ENCODE measurements at regions not wholly inside any gene's neighbourhood (a gene's known extent, or its start where the extent isn't known, plus 50 kb on each side); places are given as distances from the start of the nearest gene placed in this dataset.

DNA sequence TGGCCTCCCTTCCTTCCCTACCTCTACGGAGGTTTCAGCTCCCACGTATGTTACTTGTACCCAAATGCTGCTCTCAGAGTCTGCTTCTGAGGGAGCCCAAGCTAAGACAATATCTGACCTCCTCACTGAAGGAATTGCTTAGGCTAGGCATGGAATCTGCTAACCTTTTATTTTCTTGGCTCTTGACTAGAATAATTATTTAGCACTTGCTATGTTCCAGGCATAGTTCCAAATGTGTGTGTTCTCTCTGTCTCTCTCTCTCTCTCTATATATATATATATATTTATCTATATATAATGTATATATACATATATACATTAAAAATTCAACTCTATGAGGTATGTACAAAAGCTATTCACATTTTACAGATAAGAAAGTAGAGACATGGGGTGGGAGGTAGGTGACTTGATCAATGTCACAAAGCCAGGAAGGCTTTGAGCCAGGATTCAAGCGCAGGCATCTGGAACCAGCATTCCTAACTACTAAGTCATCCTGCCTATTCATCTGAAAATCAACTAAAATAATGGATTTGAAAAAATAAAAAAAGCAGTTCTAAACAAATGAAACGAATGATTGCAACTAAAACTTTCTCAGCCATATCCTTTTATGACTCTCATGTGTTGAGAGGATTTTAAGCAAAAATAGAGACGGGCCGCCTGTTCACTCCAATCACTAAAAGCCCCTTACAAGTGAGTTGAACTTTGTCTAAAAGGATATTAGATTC lies 189.7 kb upstream of the JAG1 start:
- no peak for DNase-seq (ENCODE audit: low spot score)

DNA sequence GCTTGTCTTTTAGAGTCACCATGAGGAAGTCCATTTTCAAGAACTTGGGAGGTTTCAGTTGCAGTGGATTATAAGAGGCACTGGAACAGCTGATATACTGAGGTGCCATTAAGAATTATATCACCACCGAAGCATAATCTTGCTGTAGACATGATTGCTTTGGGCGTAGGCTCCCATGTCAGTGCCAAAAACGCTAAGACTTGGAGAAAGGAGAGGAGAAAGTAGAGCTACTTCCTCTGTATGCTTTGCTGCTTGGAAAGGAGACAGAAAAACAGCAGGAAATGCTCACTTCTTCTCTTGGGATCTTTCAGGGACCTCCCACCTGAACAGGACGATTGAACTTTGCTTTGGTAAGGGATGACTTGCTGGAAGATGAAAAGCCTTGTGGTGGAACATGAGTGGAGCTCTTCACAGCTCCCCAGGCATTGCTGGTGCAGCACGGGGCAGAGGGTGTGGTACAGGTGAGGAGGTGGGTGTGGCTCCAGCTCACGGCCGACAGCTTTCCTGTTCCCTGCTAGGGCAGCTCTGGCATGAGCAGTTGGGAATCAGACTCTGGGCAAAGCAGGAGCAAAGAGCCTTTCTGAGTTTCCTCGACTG lies 190.4 kb upstream of the JAG1 start:
- DNase-seq (ENCODE audit: low spot score), result no peak

DNA sequence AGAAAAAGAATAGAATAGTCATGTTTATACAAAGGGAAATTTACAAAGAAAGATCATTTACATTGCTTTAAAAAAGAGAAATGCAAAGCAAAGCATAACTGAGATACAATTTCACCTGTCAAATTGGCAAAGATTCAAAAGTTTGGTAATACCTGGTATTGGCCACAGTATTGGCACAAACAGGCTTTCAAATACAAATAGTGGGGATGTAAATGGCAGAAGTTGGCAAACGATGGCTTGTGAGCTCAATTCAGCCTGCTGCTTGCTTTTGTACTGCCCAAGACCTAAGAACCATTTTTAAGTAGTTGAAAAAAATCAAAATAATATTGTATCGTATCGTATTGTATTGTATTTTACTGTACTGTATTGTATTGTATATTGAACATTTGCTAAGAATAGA lies 194.5 kb upstream of the JAG1 start:
- DNase-seq (ENCODE audit: low spot score), result no peak

DNA sequence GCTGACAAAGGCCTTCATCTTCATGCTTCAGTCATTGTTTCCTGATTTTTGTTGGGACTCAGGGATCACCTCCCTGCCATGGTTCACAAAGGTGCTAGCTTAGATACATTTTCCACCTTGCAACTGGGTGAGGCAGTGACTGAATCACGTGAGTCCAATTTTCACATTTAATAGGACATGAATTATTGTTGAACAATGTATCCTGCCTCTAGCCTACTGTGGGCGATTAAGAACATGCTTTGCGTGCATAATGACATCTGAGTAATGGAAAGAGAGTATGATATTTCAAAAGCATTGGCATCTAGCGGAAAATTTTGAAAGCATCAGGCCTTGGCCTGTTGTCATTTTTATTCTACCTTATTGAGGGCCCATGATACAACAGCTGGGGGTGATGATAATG lies 199.2 kb upstream of the JAG1 start:
- no peak for DNase-seq (ENCODE audit: low spot score)

DNA sequence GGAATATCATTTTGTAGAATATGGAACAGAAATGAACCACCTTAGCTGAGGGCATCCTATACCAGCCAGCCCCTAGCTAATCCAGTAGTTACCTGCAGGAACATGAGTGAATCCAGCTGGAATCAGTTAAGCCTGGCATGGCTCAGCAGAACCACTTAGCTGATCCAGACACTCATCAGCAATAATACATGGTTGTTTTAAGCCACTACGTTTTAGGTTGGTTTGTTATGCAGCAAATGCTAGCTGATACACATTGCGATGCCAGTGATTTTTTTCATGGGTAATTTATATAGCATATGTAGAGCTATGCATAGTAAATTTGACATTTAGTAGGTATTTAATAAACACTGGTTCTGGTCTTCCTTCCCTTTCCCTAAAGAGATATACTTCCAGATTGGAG lies 201.9 kb upstream of the JAG1 start:
- DNase-seq (ENCODE audit: low spot score), result no peak

DNA sequence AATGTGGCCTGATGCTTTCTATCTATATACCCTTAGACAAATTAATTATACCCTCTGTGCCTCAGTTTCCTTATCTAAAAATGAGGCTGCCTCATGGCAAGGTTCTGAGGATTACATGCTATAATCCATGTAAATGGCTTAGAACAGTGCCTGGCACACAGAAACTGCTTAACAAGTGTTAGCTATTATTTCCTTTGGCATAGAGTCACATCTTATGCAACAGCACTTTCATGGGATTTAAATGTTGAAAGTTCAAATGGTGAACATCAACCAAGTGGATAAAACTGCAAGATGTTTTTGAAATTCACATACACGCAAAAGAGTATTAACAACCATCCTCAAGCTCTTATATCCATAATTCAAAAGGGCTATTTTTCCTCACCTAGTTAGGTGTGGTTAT lies 202.8 kb upstream of the JAG1 start:
- no peak for DNase-seq (ENCODE audit: low spot score)

DNA sequence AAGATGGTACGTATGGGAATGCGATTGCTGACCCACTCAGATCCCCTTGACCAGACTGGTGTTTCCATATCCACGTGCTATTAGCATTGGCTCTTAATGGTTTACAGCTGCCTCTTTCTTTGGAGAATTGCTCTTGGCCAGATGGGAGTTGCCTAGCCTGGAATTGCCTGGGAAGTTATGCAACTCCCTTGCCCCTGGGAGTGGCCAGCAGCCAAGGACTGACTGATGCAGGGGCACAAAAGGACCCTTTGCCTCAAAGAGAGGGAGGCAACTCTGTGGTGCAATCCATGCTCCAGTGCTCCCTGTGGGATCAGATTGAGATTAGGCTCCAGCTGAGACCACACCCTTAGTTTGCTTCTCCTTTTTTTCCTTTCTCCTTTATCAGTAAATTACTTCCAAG lies 203.5 kb upstream of the JAG1 start:
- DNase-seq (ENCODE audit: low spot score), result peak; percentile 45

DNA sequence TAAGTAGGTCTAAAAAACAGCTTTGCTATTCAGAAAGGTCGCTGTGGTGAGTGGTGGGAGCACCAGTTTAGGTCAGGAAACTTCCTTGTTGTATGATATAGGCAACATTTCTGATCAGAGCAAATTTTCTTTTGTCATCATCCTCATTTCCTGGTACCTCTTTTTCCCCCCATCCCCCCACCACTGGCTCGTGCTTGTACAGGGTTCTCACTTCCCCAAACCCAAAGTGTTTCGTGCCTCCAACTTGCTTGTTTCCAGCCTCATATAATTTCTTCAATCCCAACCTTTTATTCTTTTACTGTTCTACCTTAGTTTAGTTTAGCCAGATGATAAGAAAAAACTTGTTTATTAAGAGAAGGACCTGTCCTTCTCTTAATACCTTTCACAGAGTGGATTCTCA lies 209.4 kb upstream of the JAG1 start:
- no peak for DNase-seq (ENCODE audit: low spot score)

DNA sequence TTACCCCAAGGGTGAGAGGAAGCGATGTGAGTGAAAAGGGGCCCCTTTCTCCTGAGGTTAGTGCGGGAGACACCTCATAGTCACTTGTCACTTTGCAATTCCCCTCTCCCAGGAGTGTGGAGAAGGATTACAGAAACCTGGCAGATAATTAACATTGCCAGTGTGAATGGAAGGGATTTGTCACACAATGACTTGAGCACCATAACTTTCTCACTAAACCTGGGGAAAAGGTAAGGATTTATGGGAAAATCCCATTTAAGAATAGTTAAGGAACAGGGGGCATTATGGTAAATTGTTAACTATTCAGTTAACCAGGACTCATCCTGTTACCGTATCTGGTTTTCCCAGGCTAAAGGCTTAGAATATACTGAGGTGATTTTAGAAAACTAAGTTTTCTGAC lies 219.5 kb upstream of the JAG1 start:
- DNase-seq (ENCODE audit: low spot score), result no peak

DNA sequence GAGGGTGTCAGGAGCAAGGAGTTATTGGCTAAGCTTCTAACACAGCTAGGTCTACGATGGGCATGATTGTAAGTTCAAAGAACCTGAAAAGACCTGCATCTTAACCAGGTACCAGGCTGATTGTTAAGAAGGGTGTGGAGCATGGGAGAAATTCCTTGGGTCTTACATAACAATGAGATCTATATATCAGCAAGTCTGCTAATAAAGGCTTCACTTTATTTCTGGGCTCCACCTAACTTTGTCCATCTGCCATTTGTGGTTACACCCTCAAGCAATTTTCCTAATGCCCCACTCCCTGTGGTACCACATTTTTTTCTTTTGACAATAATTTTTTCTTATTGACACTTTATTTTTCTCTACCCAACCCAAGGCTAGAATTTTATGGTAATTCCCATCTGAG lies 223.5 kb upstream of the JAG1 start:
- DNase-seq (ENCODE audit: low spot score), result no peak

DNA sequence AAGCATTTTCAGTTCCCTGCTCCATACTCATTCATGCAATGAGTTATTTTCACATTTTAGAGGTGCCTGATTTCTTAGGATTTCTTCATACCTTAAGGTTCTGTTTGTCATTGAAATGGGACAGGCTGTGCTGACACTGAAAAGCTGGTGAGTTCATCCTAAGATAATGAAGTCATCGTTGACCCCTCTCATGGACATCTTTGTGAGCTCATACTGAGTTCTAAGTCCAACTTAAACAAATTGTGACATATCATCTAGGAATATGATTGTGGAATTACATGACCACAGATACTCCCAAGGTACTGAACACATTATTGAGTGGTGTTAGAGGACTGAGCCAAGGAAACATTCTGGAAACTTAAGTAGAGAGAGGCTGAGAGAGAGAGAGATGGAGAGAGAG lies 224.8 kb upstream of the JAG1 start:
- DNase-seq (ENCODE audit: low spot score), result no peak

DNA sequence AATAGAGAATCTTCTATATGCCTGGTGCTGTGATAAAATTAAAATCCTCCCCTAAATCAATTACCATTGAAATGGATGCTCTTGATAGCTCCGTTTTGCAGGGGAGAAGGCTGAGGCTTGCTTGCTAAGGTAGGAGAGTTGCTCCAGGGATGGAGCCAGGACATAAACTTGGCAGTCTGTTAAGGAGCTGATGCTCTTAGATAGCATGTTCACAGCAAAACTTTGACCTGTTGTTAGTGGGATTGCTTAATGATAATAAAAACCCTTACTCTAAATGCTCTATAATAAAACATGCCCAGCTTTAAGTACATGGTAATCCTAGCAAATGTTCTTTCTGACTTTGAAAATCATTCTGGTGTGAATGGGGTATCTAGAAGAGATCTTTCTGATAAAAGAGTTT lies 228.4 kb upstream of the JAG1 start:
- DNase-seq (ENCODE audit: low spot score), result no peak

DNA sequence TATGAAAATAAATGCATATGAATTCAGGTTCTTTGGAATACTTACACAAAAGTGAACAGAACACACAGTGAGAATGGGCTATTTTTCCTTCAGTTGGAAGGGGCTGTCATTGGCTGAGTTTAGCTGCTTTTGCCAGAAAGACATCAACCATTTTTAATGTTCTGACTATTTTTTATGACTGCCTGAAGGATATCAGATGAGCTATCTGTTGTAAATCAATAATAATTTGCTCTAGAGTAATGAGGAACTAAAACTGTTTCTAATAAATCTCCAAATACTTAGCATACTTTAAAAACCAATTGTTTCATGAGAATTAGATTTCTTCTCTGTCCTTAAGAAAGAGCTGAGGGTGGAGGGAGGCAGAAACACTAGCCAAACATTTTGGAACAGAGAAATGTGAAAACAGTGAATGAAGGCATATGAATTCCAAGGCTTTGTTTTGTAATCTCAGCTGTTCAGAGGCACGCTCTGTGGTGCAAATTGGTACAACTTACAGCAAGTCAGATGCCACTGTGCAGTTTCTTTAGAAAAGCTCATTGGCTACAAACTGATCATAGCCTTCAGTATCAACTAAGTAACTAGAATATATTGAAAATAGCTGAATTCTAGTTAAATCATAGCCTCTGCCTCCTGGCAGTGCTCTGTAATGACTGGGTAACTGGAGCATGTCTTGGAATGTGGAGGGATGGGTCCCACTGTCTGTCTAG lies 228.9 kb upstream of the JAG1 start:
- no peak for DNase-seq (ENCODE audit: low spot score)

DNA sequence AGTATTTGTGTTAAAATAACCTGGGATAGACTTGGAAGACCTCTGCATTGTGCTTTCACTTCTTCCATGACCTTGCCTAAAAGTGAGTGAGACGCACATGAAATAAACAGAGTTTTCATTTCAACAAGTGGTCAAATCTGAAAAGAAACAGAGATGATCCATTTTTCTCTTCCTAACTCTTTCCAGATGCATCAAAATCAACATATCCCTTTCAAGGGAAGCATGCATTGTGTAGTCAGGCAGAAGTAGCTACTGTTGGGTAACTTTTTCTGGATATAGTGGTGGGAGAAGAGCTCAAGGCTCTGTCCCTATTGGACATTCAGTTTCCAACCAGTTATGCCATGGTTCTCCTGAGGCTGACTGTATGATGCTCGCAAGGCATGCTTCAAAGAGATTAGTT lies 233.0 kb upstream of the JAG1 start:
- no peak for DNase-seq (ENCODE audit: low spot score)

DNA sequence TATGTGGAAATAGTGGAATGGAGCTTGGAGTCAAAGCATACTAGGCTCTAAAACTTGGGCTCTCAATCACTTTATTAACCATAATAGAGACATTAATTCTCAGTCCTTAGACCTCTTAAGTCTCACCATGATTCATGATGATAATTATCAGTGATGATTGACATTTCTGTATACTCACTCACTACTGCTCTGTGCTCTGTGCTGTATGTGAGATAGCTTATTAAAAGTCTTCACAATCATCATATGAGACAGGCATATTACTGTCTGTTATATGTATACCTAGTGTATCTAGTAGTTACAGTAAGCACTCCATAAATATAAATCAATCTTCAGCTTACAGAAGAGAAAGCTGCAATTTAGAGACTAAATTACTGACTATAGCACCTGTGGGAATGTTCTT lies 236.0 kb upstream of the JAG1 start:
- no peak for DNase-seq (ENCODE audit: low spot score)

DNA sequence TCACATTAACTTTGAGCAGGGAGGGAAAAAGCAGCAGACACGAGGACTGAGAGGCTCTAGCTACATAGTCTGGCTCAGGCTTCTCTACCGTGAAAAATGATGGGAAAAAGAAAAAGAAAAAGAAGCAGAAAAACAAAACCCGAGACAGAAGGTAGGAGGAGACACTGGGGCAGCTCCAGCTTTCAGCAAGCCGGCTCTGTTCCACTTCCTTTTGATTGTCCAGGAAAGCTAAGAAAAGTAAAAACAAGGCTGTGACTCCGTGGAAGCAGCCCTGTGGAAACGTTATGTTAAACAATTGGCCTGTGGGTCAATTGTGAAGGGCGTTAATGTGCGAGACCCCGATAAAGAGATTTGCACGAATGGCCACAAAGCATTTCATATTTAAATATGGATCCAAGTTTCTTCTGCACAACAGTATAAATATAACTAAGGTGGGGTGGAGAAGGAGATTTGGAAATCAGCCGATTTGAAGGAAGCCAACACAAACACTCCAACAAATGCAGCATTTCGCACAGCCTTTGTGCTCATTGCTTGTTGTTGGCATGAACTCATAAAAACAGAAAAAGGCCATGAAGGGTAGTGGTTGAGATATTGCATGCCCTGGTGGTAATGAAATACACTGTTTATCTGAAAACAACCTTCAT lies 236.9 kb upstream of the JAG1 start:
- no peak for DNase-seq (ENCODE audit: low spot score)

DNA sequence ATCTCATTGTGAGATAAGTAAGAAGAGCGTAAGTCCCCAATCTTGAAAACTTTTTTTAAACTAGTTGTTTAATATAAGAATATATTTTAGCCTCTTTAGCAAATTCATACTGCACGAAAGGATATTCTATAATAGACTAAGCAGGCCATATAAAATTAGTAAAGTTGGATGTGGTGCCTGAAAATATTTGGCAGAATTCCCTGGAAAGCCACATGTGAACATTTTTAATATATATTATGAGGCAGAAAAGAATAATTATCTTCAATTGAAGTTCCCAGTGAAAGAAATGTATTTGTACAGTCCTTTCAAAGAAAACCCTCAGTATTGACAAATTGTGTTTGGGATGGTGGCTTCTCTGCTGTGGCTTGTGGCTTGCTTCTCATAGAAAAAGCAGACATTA lies 237.5 kb upstream of the JAG1 start:
- no peak for DNase-seq (ENCODE audit: low spot score)

DNA sequence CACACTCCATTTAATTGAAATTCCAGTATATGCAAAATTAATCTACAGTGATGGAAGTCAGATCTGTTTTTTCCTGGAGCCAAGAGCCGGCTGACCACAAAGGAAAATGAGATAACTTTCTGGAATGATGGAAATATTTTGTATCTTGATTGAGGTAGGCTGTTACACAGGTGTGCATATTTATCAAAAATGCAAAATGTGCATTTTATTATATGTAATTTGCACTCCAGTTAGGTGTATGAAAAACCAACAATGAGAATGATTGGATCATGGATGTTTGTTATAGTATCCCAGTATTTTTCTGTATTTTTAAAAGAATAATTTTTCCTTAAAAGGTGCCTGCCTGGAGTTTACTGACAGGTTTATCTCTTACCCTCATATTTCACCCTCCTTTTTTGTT lies 242.0 kb upstream of the JAG1 start:
- DNase-seq (ENCODE audit: low spot score), result no peak

DNA sequence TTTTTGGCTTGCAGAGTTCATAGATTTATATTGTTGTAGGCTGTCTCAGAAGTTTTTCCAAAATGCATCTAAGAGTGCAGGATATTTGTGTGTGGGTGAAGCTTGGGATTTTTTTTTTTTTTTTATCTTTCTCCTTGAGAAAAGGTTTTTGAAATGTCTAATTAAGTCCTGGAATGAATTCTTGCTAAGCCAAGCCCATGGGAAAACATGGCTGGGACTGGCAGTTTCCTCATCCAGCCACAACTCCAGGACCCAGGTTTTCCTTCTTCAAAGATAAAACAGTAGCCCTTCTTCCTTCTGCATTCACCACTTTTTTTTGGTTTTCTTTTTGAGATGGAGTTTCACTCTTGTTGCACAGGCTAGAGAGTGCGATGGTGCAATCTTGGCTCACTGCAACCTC lies 242.5 kb upstream of the JAG1 start:
- no peak for DNase-seq (ENCODE audit: low spot score)

DNA sequence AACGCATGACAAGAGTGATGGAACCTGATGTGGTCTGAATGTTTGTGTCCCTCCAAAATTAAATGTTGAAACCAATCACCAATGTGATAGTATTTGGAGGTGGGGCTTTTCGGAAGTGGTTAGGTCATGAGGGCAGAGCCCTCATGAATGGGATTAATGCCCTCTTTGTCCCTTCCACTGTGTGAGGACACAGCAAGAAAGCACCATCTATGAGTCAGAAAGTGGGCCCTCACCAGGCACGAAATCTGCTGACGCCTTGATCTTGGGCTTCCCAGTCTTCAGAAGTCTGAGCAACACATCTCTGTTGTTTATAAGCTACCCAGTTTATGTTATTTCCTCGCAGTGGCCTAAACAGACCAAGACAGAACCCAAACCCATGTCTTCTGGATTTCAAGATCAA lies 244.0 kb upstream of the JAG1 start:
- no peak for DNase-seq (ENCODE audit: low spot score)

DNA sequence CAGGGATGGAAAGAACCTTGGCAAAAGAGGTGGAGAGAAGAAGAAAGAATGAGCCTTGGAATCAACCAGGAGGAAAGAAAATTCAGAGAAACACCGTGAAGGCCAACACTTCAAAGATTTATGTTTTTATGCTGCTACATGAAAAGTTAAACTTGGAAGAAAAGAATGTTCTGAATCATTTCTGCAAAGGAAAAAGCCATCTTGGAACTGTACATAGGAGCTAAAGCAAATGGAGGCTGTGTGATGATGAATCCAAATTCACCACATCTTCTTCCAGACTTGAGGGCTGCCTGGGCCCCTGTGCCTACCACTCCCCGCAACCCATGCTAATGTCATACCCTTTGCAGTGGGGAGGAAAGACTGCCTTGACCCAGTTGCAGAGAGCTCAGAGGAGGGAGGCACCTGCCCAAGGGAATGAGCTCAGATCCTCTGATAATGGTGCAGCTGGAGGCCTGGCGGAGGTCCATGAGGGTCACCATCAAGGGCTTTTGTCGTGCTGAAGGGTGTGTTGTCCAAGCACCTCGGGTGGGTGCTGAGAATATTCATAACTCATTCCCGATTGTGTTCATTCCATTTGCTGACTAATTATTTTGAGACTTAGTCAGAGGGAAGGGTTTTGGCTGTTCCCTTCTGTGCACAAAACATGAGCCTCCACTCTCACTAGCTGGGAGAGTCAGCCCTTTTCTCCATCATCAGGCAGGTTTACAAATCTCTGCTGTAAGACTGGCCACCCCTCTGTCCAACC lies 245.8 kb upstream of the JAG1 start:
- no peak for DNase-seq (ENCODE audit: low spot score)

DNA sequence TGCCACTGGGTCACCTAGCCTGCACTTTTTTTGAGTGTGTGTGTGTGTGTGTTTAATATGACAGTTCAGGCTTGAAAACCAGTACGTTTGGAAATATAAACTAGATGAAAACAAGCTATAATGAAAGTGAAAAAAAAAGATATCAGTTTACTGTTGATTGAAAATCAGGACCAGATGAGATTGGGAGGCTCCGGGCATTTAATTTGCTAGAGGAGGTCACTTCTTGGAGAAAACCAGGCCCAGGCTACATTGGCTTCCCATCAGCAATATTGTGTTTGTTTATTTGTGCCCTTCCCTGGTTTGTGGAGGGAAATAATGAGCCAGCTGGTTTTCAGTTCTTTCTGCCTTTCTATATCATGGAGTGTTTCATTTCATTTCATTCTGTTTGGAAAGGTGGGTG lies 246.6 kb upstream of the JAG1 start:
- DNase-seq (ENCODE audit: low spot score), result no peak

Measured in HuH-7 (cell line).